ENCODE measurements at regions not wholly inside any gene's neighbourhood (a gene's known extent, or its start where the extent isn't known, plus 50 kb on each side); places are given as distances from the start of the nearest gene placed in this dataset.
"Not testable (repeated sequence)": the region's sequence is repeated elsewhere in the genome, so short reads cannot be mapped to it uniquely, and the experiment has no call there.

DNA sequence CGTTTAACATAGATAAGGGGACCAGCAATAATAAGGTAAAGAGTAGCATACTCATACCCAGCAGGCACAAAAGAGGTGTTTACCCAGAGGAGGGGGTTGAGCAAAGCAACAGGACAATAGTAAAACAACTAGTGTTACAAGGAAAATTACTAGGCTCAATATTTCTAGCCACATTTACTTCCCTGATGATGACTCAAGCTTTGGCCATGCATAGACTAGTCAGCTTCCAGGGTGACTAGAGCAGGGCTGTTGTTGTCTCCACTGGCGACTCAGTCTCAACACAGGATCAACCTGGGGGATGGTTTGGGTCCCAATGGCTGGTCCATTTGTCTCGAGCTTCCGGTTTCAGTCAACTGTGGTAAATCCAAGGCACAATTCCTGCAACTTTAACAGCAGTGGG lies 217.7 kb upstream of the KCND2 start:
- DNase-seq: no peak

DNA sequence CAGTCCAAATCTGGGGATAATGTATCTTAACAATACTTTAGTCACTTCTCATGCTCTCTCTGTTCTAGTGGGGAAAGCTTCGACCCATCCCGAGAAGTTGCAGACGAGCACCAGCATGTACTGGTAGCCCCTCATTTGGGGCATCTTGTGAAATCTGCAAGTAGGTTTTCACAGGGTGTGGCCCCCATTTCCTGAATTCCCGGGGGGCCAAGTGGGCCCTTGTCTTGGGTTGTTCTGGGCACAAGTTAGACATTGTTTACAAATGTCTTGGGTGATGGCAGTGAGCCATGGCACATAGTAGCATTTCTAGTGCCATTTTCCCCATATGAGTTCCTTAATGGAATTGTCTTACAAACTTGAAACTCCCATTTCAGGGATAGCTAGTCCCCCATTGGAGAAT lies 216.7 kb upstream of the KCND2 start:
- DNase-seq: no peak

GRCh38 chr7:120059641-120060040 lies 213.3 kb upstream of the KCND2 start:
- DNase-seq: no peak

DNA sequence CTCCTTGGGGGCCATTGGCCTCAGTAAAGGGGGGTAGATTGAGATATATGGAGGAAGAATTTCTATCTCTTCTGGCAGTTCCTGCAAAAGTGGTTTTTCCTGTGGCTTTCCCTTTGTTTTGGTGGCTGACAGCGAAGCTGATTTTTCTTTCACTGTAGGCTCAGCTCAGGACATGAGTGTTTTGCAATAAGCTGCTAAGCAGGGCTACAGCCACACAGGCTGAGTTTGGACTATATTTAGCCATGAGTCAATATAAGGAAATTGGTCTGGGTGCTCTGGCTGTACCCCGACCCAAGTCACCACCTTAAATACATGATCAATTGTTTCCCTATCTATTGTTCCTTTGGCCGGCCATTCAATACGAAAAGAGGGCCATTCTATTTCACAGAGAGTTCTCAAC lies 212.7 kb upstream of the KCND2 start:
- no peak for DNase-seq

DNA sequence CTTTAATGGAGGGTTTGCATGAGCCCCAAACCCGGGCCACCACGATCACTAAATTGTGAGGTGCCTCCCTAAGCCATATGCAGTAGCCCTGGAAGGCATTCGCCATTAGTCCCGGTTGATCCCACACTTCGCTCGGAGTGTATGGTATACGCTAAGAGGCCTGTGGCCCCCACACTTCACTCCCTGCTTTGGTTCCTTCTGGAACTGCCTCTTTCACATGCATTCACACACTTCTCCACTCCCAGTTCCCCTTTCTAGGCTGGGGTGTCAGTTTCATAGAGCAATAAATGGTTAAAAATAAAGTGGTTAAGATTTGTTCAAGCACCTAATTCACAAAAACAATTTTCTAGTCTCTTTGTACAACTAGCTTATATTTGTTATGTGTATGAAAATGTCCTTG lies 212.1 kb upstream of the KCND2 start:
- DNase-seq: no peak

GRCh38 chr7:120064565-120064964 lies 208.4 kb upstream of the KCND2 start:
- no peak for DNase-seq

DNA sequence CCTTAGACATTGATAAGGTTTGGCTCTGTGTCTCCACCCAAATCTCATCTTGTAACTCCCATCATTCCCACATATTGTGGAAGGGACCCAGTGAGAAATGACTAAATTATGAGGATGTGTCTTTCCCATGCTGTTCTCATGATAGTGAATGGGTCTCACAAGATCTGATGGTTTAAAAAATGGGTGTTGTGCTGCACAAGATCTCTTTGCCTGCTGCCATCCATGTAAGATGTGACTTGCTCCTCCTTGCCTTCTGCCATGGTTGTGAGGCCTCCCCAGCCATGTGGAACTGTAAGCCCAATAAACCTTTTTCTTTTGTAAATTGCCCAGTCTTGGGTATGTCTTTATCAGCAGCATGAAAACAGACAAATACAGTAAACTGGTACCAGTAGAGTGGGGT lies 206.1 kb upstream of the KCND2 start:
- DNase-seq: not testable (repeated sequence)

DNA sequence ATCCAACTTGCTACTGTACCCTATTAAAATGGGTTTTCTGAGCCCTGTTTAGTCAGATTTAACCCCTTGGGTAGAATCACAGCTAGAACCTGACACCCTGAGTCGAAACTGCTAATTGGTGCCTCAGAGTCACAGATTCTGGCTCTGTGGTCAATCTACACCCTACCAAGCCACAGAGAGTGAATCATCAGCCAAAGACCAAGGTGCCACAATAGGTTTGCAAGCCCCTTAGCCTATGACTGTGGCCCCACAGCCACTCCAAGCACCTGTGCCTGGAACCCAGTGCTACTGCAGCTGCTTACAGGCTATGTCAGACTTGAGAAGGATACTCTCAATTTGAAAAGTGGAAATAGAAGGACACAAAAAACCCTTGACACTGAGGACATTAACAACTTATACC lies 202.8 kb upstream of the KCND2 start:
- DNase-seq: no peak

GRCh38 chr7:120077777-120078176 lies 195.2 kb upstream of the KCND2 start:
- no peak for DNase-seq

- no peak for DNase-seq
These were observed 194.0 kb upstream of the KCND2 start for GRCh38 chr7:120079022-120079421.

GRCh38 chr7:120079704-120080103 lies 193.3 kb upstream of the KCND2 start:
- DNase-seq: no peak

- not testable (repeated sequence) for DNase-seq
These were observed 186.5 kb upstream of the KCND2 start for GRCh38 chr7:120086468-120086867.

- DNase-seq: no peak
These were observed 183.0 kb upstream of the KCND2 start for GRCh38 chr7:120089968-120090367.

DNA sequence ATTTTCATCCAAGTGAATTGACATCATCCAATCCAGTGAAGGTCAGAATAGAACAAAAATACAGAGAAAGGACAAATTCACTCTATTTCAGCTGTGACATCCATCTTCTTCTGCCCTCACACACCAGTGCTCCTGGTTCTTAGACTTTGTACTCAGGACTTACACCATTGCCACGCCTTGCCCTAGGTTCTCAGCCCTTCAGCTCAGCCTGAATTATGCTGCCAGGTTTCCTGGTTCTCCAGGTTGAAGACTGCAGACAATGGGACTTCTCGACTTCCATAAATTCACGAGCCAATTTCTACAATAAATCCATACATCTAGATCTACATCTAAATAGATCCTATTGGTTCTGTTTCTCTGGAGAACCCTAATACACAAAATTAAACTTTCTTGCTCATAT lies 181.2 kb upstream of the KCND2 start:
- no peak for DNase-seq

GRCh38 chr7:120097020-120097419 lies 176.0 kb upstream of the KCND2 start:
- no peak for DNase-seq

- no peak for DNase-seq
These were observed 175.2 kb upstream of the KCND2 start for GRCh38 chr7:120097774-120098173.

GRCh38 chr7:120108376-120108775 lies 164.6 kb upstream of the KCND2 start:
- no peak for DNase-seq

- no peak for DNase-seq
These were observed 162.8 kb upstream of the KCND2 start for GRCh38 chr7:120110169-120110568.

GRCh38 chr7:120114626-120115025 lies 158.3 kb upstream of the KCND2 start:
- no peak for DNase-seq

GRCh38 chr7:120123528-120123927 lies 149.4 kb upstream of the KCND2 start:
- no peak for DNase-seq

GRCh38 chr7:120131096-120131839 lies 141.7 kb upstream of the KCND2 start:
- no peak for DNase-seq

DNA sequence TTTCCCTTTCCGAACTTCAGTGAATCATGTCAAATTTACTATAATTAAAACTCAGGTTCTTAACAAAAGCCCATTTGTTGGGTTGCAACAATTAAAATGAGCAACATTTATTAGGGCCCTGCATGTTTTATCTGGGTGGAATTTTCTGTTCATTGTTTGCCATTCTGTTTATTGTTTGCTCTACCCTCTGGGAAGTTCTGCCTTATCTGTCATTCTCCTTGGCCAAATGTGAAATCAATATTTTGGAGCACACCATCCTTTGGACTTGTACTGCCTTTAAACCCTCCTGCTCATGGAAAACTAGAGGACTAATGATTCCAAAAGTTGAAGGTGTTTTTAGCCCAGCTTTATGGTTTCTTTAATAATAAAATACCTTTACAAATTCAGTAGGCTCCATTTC lies 134.5 kb upstream of the KCND2 start:
- DNase-seq: no peak

DNA sequence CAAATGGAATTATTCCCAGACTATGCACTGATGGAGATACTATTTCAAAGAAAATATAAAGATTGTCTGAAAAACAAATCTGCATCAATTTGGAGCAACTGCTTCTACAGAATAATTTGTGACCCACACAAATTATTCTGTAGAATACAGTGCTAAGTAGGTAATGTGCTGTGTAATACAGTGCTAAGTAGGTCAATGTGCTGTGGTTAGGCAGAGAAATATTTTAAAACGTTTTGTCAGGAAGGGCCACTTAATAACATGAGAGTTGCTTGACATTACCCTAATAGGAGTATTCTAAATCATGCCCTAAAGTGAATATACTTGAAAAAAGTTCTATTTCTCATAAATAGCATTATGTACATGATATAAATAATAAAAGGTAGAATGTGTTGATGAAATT lies 116.5 kb upstream of the KCND2 start:
- DNase-seq: no peak

DNA sequence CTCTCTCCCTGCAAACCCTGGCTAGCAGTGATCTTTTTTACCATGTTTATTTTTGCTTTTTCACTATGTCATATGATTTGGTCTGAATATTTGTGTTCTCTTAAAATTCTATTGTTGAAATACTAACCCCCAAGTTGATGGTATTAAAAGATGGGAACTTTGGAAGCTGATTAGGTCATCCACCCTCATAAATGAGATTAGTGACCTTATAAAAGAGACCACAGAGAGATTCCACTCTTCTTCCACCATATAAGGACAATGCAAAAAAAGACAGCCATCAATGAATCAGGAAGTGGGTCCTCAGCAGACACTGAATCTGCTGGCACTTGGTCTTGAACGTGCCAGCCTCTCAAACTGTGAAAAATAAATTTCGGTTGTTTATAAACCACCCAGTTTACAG lies 112.8 kb upstream of the KCND2 start:
- no peak for DNase-seq

- DNase-seq: no peak
These were observed 109.5 kb upstream of the KCND2 start for GRCh38 chr7:120163449-120163848.

All from left hindlimb (tissue), 1 donor.